Medulla oblongata (tissue), 1 donor: ENCODE measurements at regions not wholly inside any gene's neighbourhood (a gene's known extent, or its start where the extent isn't known, plus 50 kb on each side); places are given as distances from the start of the nearest gene placed in this dataset.
"Not testable (repeated sequence)": the region's sequence is repeated elsewhere in the genome, so short reads cannot be mapped to it uniquely, and the experiment has no call there.

Experiments used
- DNase-seq: peaks from one replicate; pipeline ENCODE4 v3.0.0-alpha.2; 2015; ENCODE audit errors: extremely low spot score

DNA sequence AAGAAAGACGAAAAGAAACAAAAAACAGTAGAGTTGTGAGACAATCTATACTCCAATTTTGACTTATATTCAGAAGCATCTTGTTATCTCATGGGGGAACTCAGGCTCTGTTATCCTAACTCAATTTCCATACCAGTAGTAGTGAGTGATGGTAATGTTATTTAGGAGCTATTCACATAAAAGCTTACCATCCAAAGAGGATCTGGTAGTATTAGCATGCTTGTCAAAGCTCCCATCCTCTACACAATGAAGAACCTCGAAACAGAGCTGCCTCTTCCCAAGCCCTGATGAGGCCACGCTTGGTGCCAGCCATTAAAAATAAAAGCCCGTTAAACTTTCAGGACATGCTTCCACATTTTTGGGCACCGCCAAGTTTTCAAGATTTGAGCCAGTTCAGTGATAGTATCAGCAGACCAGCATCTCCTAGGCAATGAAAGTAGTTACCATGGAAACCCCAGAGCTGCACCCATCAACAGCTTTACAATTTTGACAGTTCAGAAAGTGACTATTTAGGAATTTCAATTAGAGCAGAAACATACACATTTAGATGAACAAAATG is 173.3 kb downstream of the CD83 start:
- no peak for DNase-seq

GRCh38 chr6:14291331-14291730 is 173.8 kb downstream of the CD83 start:
- no peak for DNase-seq

- DNase-seq, result no peak
Measured at GRCh38 chr6:14292119-14292518, 174.5 kb downstream of the CD83 start.

- DNase-seq, result no peak
Measured at GRCh38 chr6:14294270-14294951, 176.8 kb downstream of the CD83 start.

DNA sequence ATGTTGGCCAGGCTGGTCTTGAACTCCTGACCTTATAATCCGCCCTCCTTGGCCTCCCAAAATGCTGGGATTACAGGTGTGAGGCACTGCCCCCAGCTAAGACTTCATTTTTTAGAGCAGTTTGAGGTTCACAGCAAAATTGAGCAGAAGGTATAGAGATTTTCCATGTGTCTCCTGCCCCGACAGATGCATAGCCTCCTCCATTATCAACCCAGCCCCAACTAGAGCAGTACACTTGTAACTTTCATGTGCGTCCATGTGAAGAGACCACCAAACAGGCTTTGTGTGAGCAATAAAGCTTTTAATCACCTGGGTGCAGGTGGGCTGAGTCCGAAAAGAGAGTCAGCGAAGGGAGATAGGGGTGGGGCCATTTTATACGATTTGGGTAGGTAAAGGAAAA is 179.1 kb downstream of the CD83 start:
- not testable (repeated sequence) for DNase-seq

DNA sequence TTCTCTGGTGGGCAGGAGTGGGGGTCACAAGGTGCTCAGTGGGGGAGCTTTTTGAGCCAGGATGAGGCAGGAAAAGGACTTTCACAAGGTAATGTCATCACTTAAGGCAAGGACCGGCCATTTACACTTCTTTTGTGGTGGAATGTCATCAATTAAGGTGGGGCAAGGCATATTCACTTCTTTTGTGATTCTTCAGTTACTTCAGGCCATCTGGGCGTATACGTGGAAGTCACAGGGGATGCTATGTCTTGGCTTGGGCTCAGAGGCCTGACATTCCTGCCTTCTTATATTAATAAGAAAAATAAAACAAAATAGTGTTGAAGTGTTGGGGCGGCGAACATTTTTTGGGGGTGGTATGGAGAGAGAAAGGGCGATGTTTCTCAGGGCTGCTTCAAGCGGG is 179.5 kb downstream of the CD83 start:
- not testable (repeated sequence) for DNase-seq

- not testable (repeated sequence) for DNase-seq
Measured at GRCh38 chr6:14300189-14300588, 182.6 kb downstream of the CD83 start.

GRCh38 chr6:14300721-14301120 is 183.1 kb downstream of the CD83 start:
- not testable (repeated sequence) for DNase-seq

DNA sequence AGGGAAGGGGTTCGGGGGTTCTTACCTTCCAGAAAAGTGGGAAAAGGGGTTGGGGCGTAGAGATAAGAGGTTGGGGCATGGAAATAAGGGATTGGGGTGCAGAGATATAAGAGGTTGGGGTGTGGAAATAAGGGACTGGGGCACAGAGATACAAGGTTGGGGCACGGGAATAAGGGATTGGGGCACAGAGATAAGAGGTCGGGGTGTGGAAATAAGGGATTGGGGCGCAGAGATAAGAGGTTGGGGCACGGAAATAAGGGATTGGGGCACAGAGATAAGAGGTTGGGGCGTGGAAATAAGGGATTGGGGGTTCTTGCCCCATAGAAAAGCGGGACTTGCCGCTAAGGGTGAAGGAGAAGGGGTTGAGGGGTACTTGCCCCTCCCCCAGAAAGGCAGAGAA is 183.9 kb downstream of the CD83 start:
- DNase-seq, result not testable (repeated sequence)

DNA sequence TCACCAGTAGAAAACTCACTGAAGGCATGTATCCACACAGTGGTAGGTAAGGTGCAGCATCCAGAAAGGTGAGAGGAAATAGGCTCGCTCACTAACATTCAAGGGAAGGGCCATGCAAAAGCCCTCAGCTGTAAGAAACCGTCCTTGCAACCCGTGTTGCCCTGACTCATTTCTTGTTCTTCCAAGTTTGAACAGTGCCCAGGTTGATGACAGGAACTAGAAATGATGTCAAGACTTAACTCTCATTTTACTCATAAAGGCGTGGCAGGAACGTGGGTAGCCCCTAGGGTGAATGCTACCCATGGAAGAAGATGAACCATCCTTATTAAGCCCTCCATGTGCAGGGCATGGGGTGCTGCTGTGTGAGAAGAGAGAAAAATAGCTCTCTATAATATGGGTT is 187.6 kb downstream of the CD83 start:
- DNase-seq, result no peak

- DNase-seq, result no peak
Measured at GRCh38 chr6:14305624-14306023, 188.1 kb downstream of the CD83 start.

GRCh38 chr6:14306151-14306906 is 188.8 kb downstream of the CD83 start:
- no peak for DNase-seq

DNA sequence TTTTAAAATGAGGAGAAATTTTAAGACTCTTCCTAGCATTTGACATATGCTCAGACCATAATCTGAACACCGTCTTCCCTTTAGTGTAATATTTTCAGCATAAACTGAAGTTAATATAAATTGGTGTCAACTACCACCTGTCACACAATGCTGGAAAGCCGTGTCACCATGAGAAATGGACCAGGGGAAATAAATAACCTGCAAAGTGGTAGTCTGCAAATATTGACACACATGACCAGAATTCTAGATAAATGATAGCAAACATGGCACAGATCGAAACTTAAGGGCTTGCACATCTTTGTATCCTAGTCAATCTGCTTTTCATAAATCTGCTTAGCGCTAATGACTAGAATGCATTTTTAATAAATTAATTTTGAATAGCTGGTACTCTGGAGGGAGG is 191.9 kb downstream of the CD83 start:
- DNase-seq, result no peak

DNA sequence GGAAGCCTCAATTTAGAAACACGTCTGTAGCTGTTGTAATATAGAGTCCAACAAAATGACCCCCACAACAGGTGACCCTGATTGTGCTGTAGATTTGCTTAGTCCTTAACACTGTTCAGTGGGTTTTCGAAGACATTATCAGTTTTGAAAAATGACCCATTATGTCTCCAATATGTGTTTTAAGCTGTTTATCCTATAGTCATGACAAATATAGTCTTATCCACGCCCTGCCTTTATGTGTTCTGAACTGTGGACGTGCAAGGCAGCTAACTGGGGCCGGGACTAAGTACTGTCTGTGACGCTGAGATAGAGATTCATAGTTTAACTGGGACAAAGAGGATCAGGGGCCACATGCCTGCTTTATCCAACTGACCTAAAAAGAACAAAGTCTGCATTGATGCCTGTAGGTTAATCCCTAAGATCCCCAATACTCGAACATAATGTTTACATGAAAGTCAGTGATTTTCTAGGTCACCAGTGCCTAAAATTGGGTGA is 192.4 kb downstream of the CD83 start:
- DNase-seq, result no peak

DNA sequence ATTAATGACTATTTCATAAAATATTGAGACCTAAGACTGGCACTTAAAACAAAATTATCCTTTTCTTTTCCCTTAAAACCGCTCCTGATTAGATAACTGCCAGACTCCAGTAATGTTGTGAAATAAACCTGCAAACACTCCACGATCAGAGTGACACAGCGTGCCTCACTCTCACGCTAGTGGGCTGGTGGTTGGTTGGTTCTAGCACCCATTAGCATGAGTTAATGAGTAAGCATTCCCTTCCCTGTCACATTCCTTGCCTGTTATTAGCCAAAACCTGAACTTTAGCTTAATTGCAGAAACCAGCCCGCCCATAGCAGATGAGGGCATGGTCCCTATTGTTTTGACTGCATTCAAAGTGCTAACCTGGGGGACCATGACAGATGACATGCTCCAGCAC is 193.4 kb downstream of the CD83 start:
- DNase-seq, result no peak

DNA sequence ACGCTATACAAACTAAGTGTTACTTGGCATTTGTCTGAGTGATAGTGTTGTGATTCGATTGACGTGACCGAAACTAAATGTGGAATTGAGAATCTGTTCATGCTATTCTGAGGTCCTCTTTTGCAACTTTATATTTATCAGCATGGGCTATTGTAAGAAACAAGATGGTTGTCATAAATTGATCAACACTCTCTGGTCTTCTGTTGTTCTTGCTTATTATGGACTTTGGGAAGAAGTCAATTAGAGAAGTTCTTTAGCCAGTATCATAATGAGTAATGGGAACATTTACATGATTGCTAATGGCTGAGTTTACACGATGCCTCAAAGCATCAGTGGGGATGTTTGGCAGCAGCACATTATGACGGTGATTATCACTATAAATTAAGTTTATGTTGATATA is 195.0 kb downstream of the CD83 start:
- peak; percentile 50 for DNase-seq

GRCh38 chr6:14313248-14313647 is 195.7 kb downstream of the CD83 start:
- DNase-seq, result no peak

DNA sequence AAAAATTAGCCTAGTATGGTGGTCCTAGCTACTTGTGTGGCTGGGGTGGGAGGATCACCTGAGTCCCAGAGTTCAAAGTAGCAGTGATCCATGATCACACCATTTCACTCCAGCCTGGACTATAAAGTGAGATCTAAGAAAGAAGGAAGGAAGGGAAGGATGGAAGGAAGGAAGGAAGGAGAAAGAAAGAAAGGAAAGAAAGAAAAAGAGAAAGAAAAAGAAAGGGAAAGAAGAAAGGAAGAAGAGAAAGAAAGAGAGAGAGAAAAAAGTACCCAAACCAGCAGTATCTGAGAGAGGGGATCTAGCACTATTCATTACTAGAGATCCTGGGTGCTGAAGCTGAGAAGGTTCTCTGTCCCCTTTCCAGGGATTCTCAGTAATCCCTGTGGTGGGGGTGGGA is 197.8 kb downstream of the CD83 start:
- DNase-seq, result no peak

GRCh38 chr6:14316651-14317386 is 199.2 kb downstream of the CD83 start:
- DNase-seq, result no peak

GRCh38 chr6:14317387-14317970 is 199.9 kb downstream of the CD83 start:
- no peak for DNase-seq

DNA sequence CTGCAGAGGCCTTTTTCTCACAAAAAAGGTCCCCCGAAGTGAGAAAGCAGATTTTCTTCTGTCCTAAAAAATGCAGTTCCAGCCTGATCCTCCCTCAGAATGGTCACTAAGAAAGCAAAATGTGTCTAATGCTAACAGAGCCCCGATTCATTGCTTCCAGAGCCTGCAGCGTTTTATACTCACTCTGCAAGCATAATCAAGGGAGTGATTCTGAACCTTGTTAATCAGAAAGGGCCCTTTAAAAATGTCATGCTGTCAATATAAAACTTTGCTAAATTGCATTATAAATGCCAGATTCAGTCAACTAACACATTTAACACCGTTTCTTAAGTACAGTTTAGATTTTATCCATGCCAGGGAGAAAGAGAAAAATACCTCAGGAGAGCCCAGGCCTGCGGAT is 202.8 kb downstream of the CD83 start:
- DNase-seq, result peak; percentile 70
